ENCODE measurements at regions not wholly inside any gene's neighbourhood (a gene's known extent, or its start where the extent isn't known, plus 50 kb on each side); places are given as distances from the start of the nearest gene placed in this dataset.
"Not testable (repeated sequence)": the region's sequence is repeated elsewhere in the genome, so short reads cannot be mapped to it uniquely, and the experiment has no call there.

DNA sequence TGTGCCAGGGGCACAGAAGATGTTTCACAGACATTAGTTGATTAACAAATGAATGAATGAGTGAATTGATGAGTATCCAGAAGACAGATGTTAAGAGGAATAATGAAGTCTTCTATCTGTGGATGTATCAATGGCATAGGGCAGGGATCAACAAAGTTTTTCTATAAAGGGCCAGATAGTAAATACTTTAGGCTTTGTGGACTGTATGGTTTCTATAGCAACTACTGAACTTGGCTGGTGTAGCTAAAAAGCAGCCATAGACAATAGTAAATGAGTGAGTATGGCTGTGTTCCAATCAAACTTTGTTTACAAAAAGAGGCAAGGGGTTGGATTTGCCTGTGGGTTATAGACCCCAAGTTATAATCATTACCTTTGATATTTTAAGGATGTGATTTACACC is 144.0 kb downstream of the PRL start:
- no peak overlapping the region for H3K4me3 ChIP-seq
- H3K4me1 ChIP-seq: peaks cover 26% of the 10 kb centered on the region
- H3K27me3 ChIP-seq: no peaks in the 10 kb centered on the region
- H3K36me3 ChIP-seq: no peaks in the 10 kb centered on the region
- DNase-seq (ENCODE audit: low spot score in 2 of 2): no peak
- no peak overlapping the region for H3K27ac ChIP-seq
- no peak for TF ChIP-seq POLR2A (IDR thresholded peaks at IDR 0.05)
- no peak for TF ChIP-seq EP300 (IDR thresholded peaks at IDR 0.05)
- no peak for TF ChIP-seq CTCF (IDR thresholded peaks at IDR 0.05)
- TF ChIP-seq POLR2AphosphoS5 (IDR thresholded peaks at IDR 0.05): no peak
- no peaks in the 10 kb centered on the region for H3K9me3 ChIP-seq

DNA sequence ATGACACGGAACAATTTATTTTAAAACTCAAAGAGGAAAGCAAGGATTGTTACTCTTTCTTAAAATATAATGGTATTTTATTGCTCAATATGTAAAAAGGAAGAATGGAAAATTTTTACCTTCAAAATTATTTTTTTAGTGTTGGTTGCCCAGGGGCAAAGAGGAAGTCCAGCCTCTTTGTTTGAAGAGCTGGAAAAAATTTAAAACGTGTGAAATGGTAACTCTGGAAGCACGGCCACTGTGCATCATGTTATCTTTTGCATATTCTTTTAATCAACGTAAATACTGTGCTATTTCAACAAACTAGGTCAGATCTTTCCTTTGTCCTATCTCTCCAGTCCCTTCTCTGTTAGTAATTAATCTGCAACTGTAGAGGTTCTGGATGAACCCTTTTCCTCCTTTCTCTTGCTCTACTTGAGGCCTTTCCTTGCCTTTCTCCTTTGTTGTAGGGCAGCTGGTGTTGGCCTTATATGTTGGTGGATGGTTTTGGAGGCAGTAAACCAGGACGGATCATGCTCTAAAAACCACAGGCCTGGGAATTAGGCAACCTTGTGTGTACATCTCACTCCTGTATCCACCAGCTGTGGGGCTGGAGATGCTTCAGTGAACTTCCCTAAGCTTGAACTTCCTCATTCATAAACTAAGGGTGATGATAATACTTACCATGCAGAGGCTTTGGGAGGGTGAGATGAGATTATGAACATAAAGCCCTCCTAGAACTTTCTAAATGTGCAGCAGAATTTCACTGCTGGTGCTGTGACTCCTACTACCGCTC is 143.3 kb downstream of the PRL start:
- Histone ChIP-seq H3K4me1 (peaks cover 18% of the 10 kb centered on the region), H3K27ac (no peak overlapping the region)
- WGBS: 78% methylated on average over 6 of the region's 6 CpGs

DNA sequence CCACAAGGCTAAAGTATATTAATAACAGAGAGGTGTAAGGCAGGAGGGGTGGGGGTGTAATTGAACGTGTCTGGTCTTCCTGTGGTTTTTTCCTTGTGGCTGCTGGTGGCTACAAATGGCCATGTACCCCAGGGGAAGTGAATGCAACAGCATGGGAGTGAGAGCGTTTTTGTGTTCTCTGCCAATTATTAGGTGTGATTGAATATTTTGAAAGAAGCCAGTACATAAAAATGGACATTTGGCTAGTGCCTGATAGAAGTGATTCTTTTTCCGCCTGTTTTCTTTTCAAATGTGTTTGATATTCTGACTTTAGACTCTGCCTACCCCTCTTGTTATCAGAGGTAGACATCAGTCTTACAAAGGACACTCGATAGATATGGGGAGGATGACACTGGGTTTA is 141.3 kb downstream of the PRL start:
- no peak overlapping the region for H3K4me3 ChIP-seq
- H3K27ac ChIP-seq: no peak overlapping the region
- DNase-seq (ENCODE audit: low spot score in 2 of 2): no peak
- TF ChIP-seq EP300 (IDR thresholded peaks at IDR 0.05) (no peak), CTCF (IDR thresholded peaks at IDR 0.05) (no peak), POLR2AphosphoS5 (IDR thresholded peaks at IDR 0.05) (no peak)
- no peaks in the 10 kb centered on the region for H3K9me3 ChIP-seq
- no peaks in the 10 kb centered on the region for H3K36me3 ChIP-seq
- H3K27me3 ChIP-seq: no peaks in the 10 kb centered on the region
- no peaks in the 10 kb centered on the region for H3K4me1 ChIP-seq
- WGBS: 86% methylated on average over 4 of the region's 4 CpGs

More for the DNA sequence above, 143.3 kb downstream of the PRL start:
- TF ChIP-seq POLR2A (IDR thresholded peaks at IDR 0.05) (no peak), CTCF (IDR thresholded peaks at IDR 0.05) (no peak), POLR2AphosphoS5 (IDR thresholded peaks at IDR 0.05) (no peak), EP300 (IDR thresholded peaks at IDR 0.05) (no peak)
- no peak for DNase-seq (ENCODE audit: low spot score in 2 of 2)
- Histone ChIP-seq H3K36me3 (no peaks in the 10 kb centered on the region), H3K9me3 (no peaks in the 10 kb centered on the region), H3K27me3 (no peaks in the 10 kb centered on the region), H3K4me3 (no peak overlapping the region)

DNA sequence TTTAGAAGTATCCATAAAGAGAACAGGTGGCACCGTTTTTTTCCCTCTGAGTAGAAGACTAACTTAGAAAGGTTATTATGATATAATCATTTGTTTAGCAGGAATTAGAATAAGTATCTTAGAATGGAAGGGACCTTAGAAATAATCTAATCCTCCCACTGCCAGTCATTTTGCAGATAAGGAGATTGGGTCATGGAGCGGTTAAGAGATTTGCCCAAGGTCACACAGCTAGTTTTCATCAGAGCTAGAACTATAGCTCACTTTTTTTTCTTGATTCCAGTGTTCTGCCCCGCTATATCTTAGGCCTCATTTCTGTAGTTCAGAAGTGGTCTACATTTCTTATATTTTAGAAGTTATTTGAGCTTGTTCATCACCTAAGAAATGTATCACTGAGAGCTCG is 139.6 kb downstream of the PRL start:
- Histone ChIP-seq H3K27me3 (no peaks in the 10 kb centered on the region), H3K4me3 (no peak overlapping the region), H3K9me3 (no peaks in the 10 kb centered on the region), H3K27ac (no peak overlapping the region), H3K4me1 (no peaks in the 10 kb centered on the region), H3K36me3 (no peaks in the 10 kb centered on the region)
- 93% methylated on average over 4 of the region's 4 CpGs for WGBS
- DNase-seq (ENCODE audit: low spot score in 2 of 2): no peak
- TF ChIP-seq CTCF (IDR thresholded peaks at IDR 0.05) (no peak), POLR2A (IDR thresholded peaks at IDR 0.05) (no peak), EP300 (IDR thresholded peaks at IDR 0.05) (no peak), POLR2AphosphoS5 (IDR thresholded peaks at IDR 0.05) (no peak)

- Histone ChIP-seq H3K9me3 (no peaks in the 10 kb centered on the region), H3K27ac (no peak overlapping the region), H3K36me3 (no peaks in the 10 kb centered on the region), H3K4me3 (no peak overlapping the region), H3K4me1 (no peaks in the 10 kb centered on the region), H3K27me3 (no peaks in the 10 kb centered on the region)
- no peak for TF ChIP-seq POLR2AphosphoS5 (IDR thresholded peaks at IDR 0.05)
- TF ChIP-seq EP300 (IDR thresholded peaks at IDR 0.05): no peak
- no peak for TF ChIP-seq CTCF (IDR thresholded peaks at IDR 0.05)
- no peak for TF ChIP-seq POLR2A (IDR thresholded peaks at IDR 0.05)
- no peak for DNase-seq (ENCODE audit: low spot score in 2 of 2)
Observed at GRCh38 chr6:22164236-22164635, 132.6 kb downstream of the PRL start.

- H3K36me3 ChIP-seq; DNase-seq (ENCODE audit: low spot score in 2 of 2); H3K4me3 ChIP-seq; H3K27ac ChIP-seq; H3K4me1 ChIP-seq; H3K27me3 ChIP-seq: not testable (repeated sequence)
- peaks cover 14% of the 10 kb centered on the region for H3K9me3 ChIP-seq
- WGBS: 97% methylated on average over 5 of the region's 5 CpGs
Observed at GRCh38 chr6:22171006-22171405, 125.8 kb downstream of the PRL start.

GRCh38 chr6:22171885-22172284 is 125.0 kb downstream of the PRL start:
- peaks cover 14% of the 10 kb centered on the region for H3K9me3 ChIP-seq
- H3K4me3 ChIP-seq; H3K27me3 ChIP-seq; H3K4me1 ChIP-seq; H3K36me3 ChIP-seq; H3K27ac ChIP-seq; DNase-seq (ENCODE audit: low spot score in 2 of 2): not testable (repeated sequence)
- 94% methylated on average over 15 of the region's 15 CpGs for WGBS

Measured in suprapubic skin (tissue), 4 donors.